Neural cell (in vitro differentiated cells): ENCODE measurements at regions not wholly inside any gene's neighbourhood (a gene's known extent, or its start where the extent isn't known, plus 50 kb on each side); places are given as distances from the start of the nearest gene placed in this dataset.

ENCODE experiments used
- H2AFZ ChIP-seq: fragments of 200-600, 300-800 bp; sonication (generic), shearing (Covaris generic); 2 replicates; pipeline ENCODE4 v1.6.0; 2014; ENCODE audit warnings: low read depth, mild to moderate bottlenecking, antibody characterized with exemption, low read length, moderate library complexity
- H3F3A ChIP-seq: fragments of 200-600 bp; shearing (Covaris generic); 2 replicates; pipeline ENCODE4 v1.6.1; 2016; ENCODE audit warnings: mild to moderate bottlenecking, moderate library complexity, mixed read lengths, antibody characterized with exemption, low read length; ENCODE audit not compliant: insufficient read depth, poor library complexity, severe bottlenecking
- H3K27ac ChIP-seq: fragments of 200-600, 300-800 bp; sonication (generic), shearing (Covaris generic); 2 replicates; pipeline ENCODE4 v1.5.1; 2014; ENCODE audit warnings: mild to moderate bottlenecking, low read length, moderate library complexity
- H3K27me3 ChIP-seq: fragments of 300-800, 200-600 bp; sonication (generic), shearing (Covaris generic); 2 replicates; pipeline ENCODE4 v1.6.0; 2014; ENCODE audit warnings: mild to moderate bottlenecking, low read depth, low read length, moderate library complexity; ENCODE audit not compliant: insufficient read depth
- H3K36me3 ChIP-seq: fragments of 300-800, 200-600 bp; sonication (generic), shearing (Covaris generic); 2 replicates; pipeline ENCODE4 v1.5.1; 2014; ENCODE audit warnings: mild to moderate bottlenecking, antibody characterized with exemption, low read length, moderate library complexity; ENCODE audit not compliant: insufficient read depth
- H3K4me2 ChIP-seq: fragments of 300-800, 200-600 bp; sonication (generic), shearing (Covaris generic); 2 replicates; pipeline ENCODE4 v1.6.0; 2014; ENCODE audit warnings: mild to moderate bottlenecking, low read length
- H3K4me3 ChIP-seq: fragments of 300-800, 200-600 bp; sonication (generic), shearing (Covaris generic); 2 replicates; pipeline ENCODE4 v1.5.1; 2014; ENCODE audit warnings: mild to moderate bottlenecking, low read length, moderate library complexity
- H3K79me2 ChIP-seq: fragments of 200-600 bp; shearing (Covaris generic); replicated peaks from 2 replicates; pipeline ENCODE4 v1.6.0; 2014; ENCODE audit warnings: mild to moderate bottlenecking, low read length, moderate library complexity; ENCODE audit not compliant: insufficient read depth
- H3K9ac ChIP-seq: fragments of 300-800, 200-600 bp; sonication (generic), shearing (Covaris generic); 2 replicates; pipeline ENCODE4 v1.6.1; 2016; ENCODE audit warnings: mild to moderate bottlenecking, low read length, mixed read lengths
- H3K9me2 ChIP-seq: fragments of 200-600 bp; shearing (Covaris generic); 2 replicates; pipeline ENCODE4 v1.6.1; 2016; ENCODE audit warnings: mild to moderate bottlenecking, low read length, mixed read lengths; ENCODE audit not compliant: insufficient read depth
- H3K9me3 ChIP-seq: fragments of 200-600, 300-800 bp; sonication (generic), shearing (Covaris generic); 2 replicates; pipeline ENCODE4 v1.6.1; 2016; ENCODE audit warnings: mild to moderate bottlenecking, mixed run types, low read length, moderate library complexity, mixed read lengths
- H4K20me1 ChIP-seq: fragments of 200-600 bp; shearing (Covaris generic); 2 replicates; pipeline ENCODE4 v1.6.1; 2016; ENCODE audit warnings: mild to moderate bottlenecking, mixed run types; ENCODE audit not compliant: insufficient read depth
- CTCF ChIP-seq: fragments of 450-650 bp; IDR thresholded peaks from 2 replicates; pipeline ENCODE4 v1.5.1; 2014; ENCODE audit warnings: antibody characterized with exemption, mild to moderate bottlenecking, moderate library complexity; ENCODE audit not compliant: poor library complexity, severe bottlenecking
- EP300 ChIP-seq: fragments of 450-650 bp; conservative IDR thresholded peaks from 2 replicates; pipeline ENCODE4 v1.6.1; 2014; ENCODE audit warnings: antibody characterized with exemption, mild to moderate bottlenecking, moderate library complexity; ENCODE audit not compliant: poor library complexity, severe bottlenecking
- EZH2 ChIP-seq: fragments of 200-600, 300-800 bp; shearing (Covaris generic), sonication (generic); IDR thresholded peaks from 2 replicates; pipeline ENCODE4 v1.6.1; 2014; ENCODE audit warnings: antibody characterized with exemption, low read length, borderline replicate concordance, mild to moderate bottlenecking; ENCODE audit not compliant: insufficient read depth, poor library complexity, severe bottlenecking
- MXI1 ChIP-seq: fragments of 450-650 bp; conservative IDR thresholded peaks from 2 replicates; pipeline ENCODE4 v1.6.1; 2014; ENCODE audit warnings: antibody characterized with exemption, mild to moderate bottlenecking; ENCODE audit not compliant: poor library complexity, severe bottlenecking
- POLR2AphosphoS5 ChIP-seq: IDR thresholded peaks from 2 replicates; pipeline ENCODE4 v1.6.1; 2012
- RAD21 ChIP-seq: fragments of 450-650 bp; conservative IDR thresholded peaks from 2 replicates; pipeline ENCODE4 v1.6.1; 2014; ENCODE audit warnings: antibody characterized with exemption, mild to moderate bottlenecking, moderate library complexity
- REST ChIP-seq: IDR thresholded peaks from 2 replicates; pipeline ENCODE4 v1.6.1; 2012; ENCODE audit warnings: borderline replicate concordance
- SMC3 ChIP-seq: fragments of 450-650 bp; conservative IDR thresholded peaks from 2 replicates; pipeline ENCODE4 v1.6.1; 2014; ENCODE audit warnings: antibody characterized with exemption, mild to moderate bottlenecking, moderate library complexity; ENCODE audit not compliant: poor library complexity
- TAF1 ChIP-seq: IDR thresholded peaks from 2 replicates; pipeline ENCODE4 v1.6.1; 2012; ENCODE audit warnings: low read depth

GRCh38 chr22:48569476-48570233 is 1258.0 kb downstream of the BRD1 start:
- Histone ChIP-seq H3K9me2 (no peaks in the 10 kb centered on the region), H3F3A (no peaks in the 10 kb centered on the region), H3K9ac (no peak overlapping the region), H3K4me3 (no peak overlapping the region), H3K27ac (no peak overlapping the region), H3K9me3 (peaks cover 11% of the 10 kb centered on the region), H3K79me2 (no peaks in the 10 kb centered on the region), H3K36me3 (no peaks in the 10 kb centered on the region), H2AFZ (no peak overlapping the region), H3K4me2 (no peak overlapping the region), H4K20me1 (no peaks in the 10 kb centered on the region), H3K27me3 (no peaks in the 10 kb centered on the region)
- TF ChIP-seq POLR2AphosphoS5 (no peak), MXI1 (no peak), EZH2 (no peak), SMC3 (no peak), TAF1 (no peak), REST (no peak), RAD21 (no peak), EP300 (no peak), CTCF (no peak)

- Histone ChIP-seq H4K20me1 (no peaks in the 10 kb centered on the region), H3F3A (no peaks in the 10 kb centered on the region), H3K27me3 (no peaks in the 10 kb centered on the region), H3K79me2 (no peaks in the 10 kb centered on the region), H3K9me3 (peaks cover 11% of the 10 kb centered on the region), H2AFZ (no peak overlapping the region), H3K4me2 (no peak overlapping the region), H3K4me3 (no peak overlapping the region), H3K36me3 (no peaks in the 10 kb centered on the region), H3K9me2 (no peaks in the 10 kb centered on the region), H3K27ac (no peak overlapping the region), H3K9ac (no peak overlapping the region)
- TF ChIP-seq SMC3 (no peak), CTCF (no peak), REST (no peak), MXI1 (no peak), POLR2AphosphoS5 (no peak), RAD21 (no peak), EZH2 (no peak), EP300 (no peak), TAF1 (no peak)
These were observed 1258.8 kb downstream of the BRD1 start for GRCh38 chr22:48568736-48569330.
